ENCODE measurements at regions not wholly inside any gene's neighbourhood (a gene's known extent, or its start where the extent isn't known, plus 50 kb on each side); places are given as distances from the start of the nearest gene placed in this dataset.

- no peak for TF ChIP-seq CTCF (IDR thresholded peaks at IDR 0.05; ENCODE audit: insufficient read depth, low read length)
- no peak for DNase-seq (ENCODE audit: low read depth)
- H3K4me3 ChIP-seq (ENCODE audit: low read depth, low read length): no peak overlapping the region
Measured at GRCh38 chr16:85485379-85485778, 127.7 kb upstream of the GSE1 start.

GRCh38 chr16:85486256-85486915 is 126.7 kb upstream of the GSE1 start:
- no peak for DNase-seq (ENCODE audit: low read depth)
- TF ChIP-seq CTCF (IDR thresholded peaks at IDR 0.05; ENCODE audit: insufficient read depth, low read length): no peak
- no peak overlapping the region for H3K4me3 ChIP-seq (ENCODE audit: low read depth, low read length)

GRCh38 chr16:85488414-85488813 is 124.7 kb upstream of the GSE1 start:
- no peak for DNase-seq (ENCODE audit: low read depth)
- TF ChIP-seq CTCF (IDR thresholded peaks at IDR 0.05; ENCODE audit: insufficient read depth, low read length): no peak
- H3K4me3 ChIP-seq (ENCODE audit: low read depth, low read length): no peak overlapping the region

DNA sequence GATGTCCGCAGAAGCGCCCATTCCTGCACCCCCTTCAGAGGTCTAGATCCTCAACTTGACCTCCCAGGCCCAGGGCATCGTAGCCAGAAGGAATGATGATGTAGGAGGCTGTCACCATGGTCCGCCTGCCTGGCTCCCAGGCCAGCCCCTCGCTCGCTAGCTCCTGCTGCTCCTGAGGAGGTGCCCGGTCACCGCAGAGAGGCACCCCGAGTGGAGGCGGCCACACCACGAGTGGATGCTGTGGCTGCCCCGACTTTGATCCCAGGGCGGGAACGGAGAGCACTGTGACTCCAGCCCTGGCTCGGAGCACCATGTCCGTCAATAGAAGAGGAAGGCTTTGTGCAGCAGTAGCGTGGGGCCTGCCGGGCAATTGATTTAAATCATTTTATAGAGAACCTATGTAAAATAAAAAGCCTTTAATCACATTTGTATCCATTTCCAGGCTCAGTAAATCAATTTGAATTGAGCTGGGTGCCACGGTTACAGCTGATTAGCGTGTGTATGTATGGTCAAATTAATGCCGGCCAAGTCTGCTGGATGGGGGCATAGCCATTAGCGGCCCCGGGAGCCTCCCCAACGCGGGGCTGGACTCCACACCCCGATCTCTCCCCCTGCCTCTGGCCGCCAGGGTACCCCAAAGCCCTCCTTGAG is 122.6 kb upstream of the GSE1 start:
- no peak for TF ChIP-seq CTCF (IDR thresholded peaks at IDR 0.05; ENCODE audit: insufficient read depth, low read length)
- no peak for DNase-seq (ENCODE audit: low read depth)
- H3K4me3 ChIP-seq (ENCODE audit: low read depth, low read length): no peak overlapping the region

GRCh38 chr16:85491058-85491771 is 121.9 kb upstream of the GSE1 start:
- no peak for DNase-seq (ENCODE audit: low read depth)
- TF ChIP-seq CTCF (IDR thresholded peaks at IDR 0.05; ENCODE audit: insufficient read depth, low read length): peak; percentile 43
- no peak overlapping the region for H3K4me3 ChIP-seq (ENCODE audit: low read depth, low read length)

DNA sequence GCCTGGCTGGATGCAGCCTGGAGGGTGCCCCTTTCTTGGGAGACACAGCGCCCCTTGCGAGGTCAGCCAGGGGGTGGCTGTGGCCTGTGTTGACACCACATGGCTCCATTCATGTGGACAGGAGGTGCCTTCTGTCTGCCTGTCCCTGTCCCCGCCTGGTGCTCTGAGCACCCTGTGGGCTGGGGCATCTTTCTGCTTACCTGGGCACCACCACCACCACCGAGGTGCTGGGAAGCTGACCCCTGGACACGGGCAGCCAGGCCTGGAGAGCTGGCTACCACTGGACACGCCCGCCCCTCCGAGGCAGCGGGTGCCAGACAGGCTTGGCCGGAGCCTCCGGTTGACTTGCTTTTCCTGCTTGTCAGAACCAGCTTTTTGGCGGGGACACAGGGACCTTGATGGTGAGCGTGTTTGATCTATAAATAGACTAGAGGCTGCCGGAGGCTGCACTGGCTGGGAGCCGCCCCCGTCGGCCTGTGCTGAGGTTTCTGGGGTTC is 121.3 kb upstream of the GSE1 start:
- no peak overlapping the region for H3K4me3 ChIP-seq (ENCODE audit: low read depth, low read length)
- peak; percentile 65 for DNase-seq (ENCODE audit: low read depth)
- no peak for TF ChIP-seq CTCF (IDR thresholded peaks at IDR 0.05; ENCODE audit: insufficient read depth, low read length)

Measured in fibroblast of the aortic adventitia (primary cell).